ENCODE measurements at regions not wholly inside any gene's neighbourhood (a gene's known extent, or its start where the extent isn't known, plus 50 kb on each side); places are given as distances from the start of the nearest gene placed in this dataset.

GRCh38 chr7:46003896-46004875, 83.1 kb upstream of the IGFBP3 start:
- Histone ChIP-seq H3K36me3 (replicated peaks in 1 of 2; ENCODE audit: control extremely low read depth in 1 of 2, control insufficient read depth in 1 of 2, extremely low read depth in 1 of 2, insufficient read depth in 2 of 2, low read length in 1 of 2) (no peaks in the 10 kb centered on the region), H3K4me2 (replicated peaks; ENCODE audit: low read depth, low read length, poor library complexity, severe bottlenecking) (no peak overlapping the region), H4K20me1 (ENCODE audit: control insufficient read depth, insufficient read depth, low read length, poor library complexity, severe bottlenecking) (no peaks in the 10 kb centered on the region), H3K9ac (ENCODE audit: low read length) (no peak overlapping the region), H3K4me1 (ENCODE audit: control insufficient read depth in 2 of 2, insufficient read depth in 2 of 2, low read length in 2 of 2) (no peaks in the 10 kb centered on the region), H3K4me3 (ENCODE audit: control extremely low read depth in 1 of 5, extremely low read depth in 1 of 5, insufficient read depth in 1 of 5, low read depth in 2 of 5, low read length in 4 of 5) (no peak overlapping the region), H2AFZ (ENCODE audit: insufficient read depth, low read depth, low read length, poor library complexity, severe bottlenecking) (no peak overlapping the region), H3K9me3 (ENCODE audit: control extremely low read depth in 1 of 3, control insufficient read depth in 2 of 3, insufficient read depth in 1 of 3, low read length in 2 of 3) (no peaks in the 10 kb centered on the region), H3K27ac (ENCODE audit: low read length in 2 of 2) (no peak overlapping the region), H3K79me2 (ENCODE audit: control insufficient read depth, insufficient read depth, low read length) (no peaks in the 10 kb centered on the region), H3K27me3 (replicated peaks in 1 of 4; ENCODE audit: control extremely low read depth in 1 of 4, control insufficient read depth in 3 of 4, insufficient read depth in 4 of 4, low read length in 3 of 4) (no peaks in the 10 kb centered on the region)
- DNase-seq (no peak), ATAC-seq (ENCODE audit: low read depth) (no peak)
- Mint-ChIP-seq H3K4me1 (peaks cover 3% of the 10 kb centered on the region), H3K4me3 (no peak overlapping the region), H3K27me3 (no peaks in the 10 kb centered on the region), H3K27ac (no peak overlapping the region), H3K9me3 (ENCODE audit: insufficient read depth) (peaks cover 3% of the 10 kb centered on the region)
- intact Hi-C loops (cut with micrococcal nuclease) = no loop called here
- TF ChIP-seq EZH2 (IDR thresholded peaks at IDR 0.05; ENCODE audit: borderline replicate concordance, insufficient read depth, low read depth, low read length, poor library complexity, severe bottlenecking) = no peak
- TF ChIP-seq, protein P1, sequence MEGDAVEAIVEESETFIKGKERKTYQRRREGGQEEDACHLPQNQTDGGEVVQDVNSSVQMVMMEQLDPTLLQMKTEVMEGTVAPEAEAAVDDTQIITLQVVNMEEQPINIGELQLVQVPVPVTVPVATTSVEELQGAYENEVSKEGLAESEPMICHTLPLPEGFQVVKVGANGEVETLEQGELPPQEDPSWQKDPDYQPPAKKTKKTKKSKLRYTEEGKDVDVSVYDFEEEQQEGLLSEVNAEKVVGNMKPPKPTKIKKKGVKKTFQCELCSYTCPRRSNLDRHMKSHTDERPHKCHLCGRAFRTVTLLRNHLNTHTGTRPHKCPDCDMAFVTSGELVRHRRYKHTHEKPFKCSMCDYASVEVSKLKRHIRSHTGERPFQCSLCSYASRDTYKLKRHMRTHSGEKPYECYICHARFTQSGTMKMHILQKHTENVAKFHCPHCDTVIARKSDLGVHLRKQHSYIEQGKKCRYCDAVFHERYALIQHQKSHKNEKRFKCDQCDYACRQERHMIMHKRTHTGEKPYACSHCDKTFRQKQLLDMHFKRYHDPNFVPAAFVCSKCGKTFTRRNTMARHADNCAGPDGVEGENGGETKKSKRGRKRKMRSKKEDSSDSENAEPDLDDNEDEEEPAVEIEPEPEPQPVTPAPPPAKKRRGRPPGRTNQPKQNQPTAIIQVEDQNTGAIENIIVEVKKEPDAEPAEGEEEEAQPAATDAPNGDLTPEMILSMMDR (IDR thresholded peaks at IDR 0.05) = no peak
- ChIA-PET CTCF (no interaction called here), POLR2A (no interaction called here)
- WGBS (ENCODE audit: insufficient coverage) = 66% methylated on average over 4 of the region's 5 CpGs

GRCh38 chr7:46003161-46003560, 82.1 kb upstream of the IGFBP3 start:
- Histone ChIP-seq H3K27me3 (replicated peaks in 1 of 4; ENCODE audit: control extremely low read depth in 1 of 4, control insufficient read depth in 3 of 4, insufficient read depth in 4 of 4, low read length in 3 of 4) (no peaks in the 10 kb centered on the region), H3K36me3 (replicated peaks in 1 of 2; ENCODE audit: control extremely low read depth in 1 of 2, control insufficient read depth in 1 of 2, extremely low read depth in 1 of 2, insufficient read depth in 2 of 2, low read length in 1 of 2) (no peaks in the 10 kb centered on the region), H3K4me2 (replicated peaks; ENCODE audit: low read depth, low read length, poor library complexity, severe bottlenecking) (no peak overlapping the region), H3K79me2 (ENCODE audit: control insufficient read depth, insufficient read depth, low read length) (no peaks in the 10 kb centered on the region), H4K20me1 (ENCODE audit: control insufficient read depth, insufficient read depth, low read length, poor library complexity, severe bottlenecking) (no peaks in the 10 kb centered on the region), H3K27ac (ENCODE audit: low read length in 2 of 2) (no peak overlapping the region), H3K9me3 (ENCODE audit: control extremely low read depth in 1 of 3, control insufficient read depth in 2 of 3, insufficient read depth in 1 of 3, low read length in 2 of 3) (no peaks in the 10 kb centered on the region), H2AFZ (ENCODE audit: insufficient read depth, low read depth, low read length, poor library complexity, severe bottlenecking) (no peak overlapping the region), H3K4me3 (ENCODE audit: control extremely low read depth in 1 of 5, extremely low read depth in 1 of 5, insufficient read depth in 1 of 5, low read depth in 2 of 5, low read length in 4 of 5) (no peak overlapping the region), H3K9ac (ENCODE audit: low read length) (no peak overlapping the region), H3K4me1 (ENCODE audit: control insufficient read depth in 2 of 2, insufficient read depth in 2 of 2, low read length in 2 of 2) (no peaks in the 10 kb centered on the region)
- no peak for DNase-seq
- WGBS (ENCODE audit: insufficient coverage) = no CpG with 5 or more reads among the region's 2 CpGs
- intact Hi-C loops (cut with micrococcal nuclease) = no loop called here
- ChIA-PET CTCF (no interaction called here), POLR2A (no interaction called here)
- H3K4me3 Mint-ChIP-seq = no peak overlapping the region
- no peaks in the 10 kb centered on the region for H3K27me3 Mint-ChIP-seq
- no peak overlapping the region for H3K27ac Mint-ChIP-seq
- TF ChIP-seq, protein P1 (IDR thresholded peaks at IDR 0.05) = no peak
- TF ChIP-seq EZH2 (IDR thresholded peaks at IDR 0.05; ENCODE audit: borderline replicate concordance, insufficient read depth, low read depth, low read length, poor library complexity, severe bottlenecking) = no peak
- H3K4me1 Mint-ChIP-seq = peaks cover 3% of the 10 kb centered on the region
- no peak for ATAC-seq (ENCODE audit: low read depth)
- peaks cover 3% of the 10 kb centered on the region for H3K9me3 Mint-ChIP-seq (ENCODE audit: insufficient read depth)
